ENCODE measurements at regions not wholly inside any gene's neighbourhood (a gene's known extent, or its start where the extent isn't known, plus 50 kb on each side); places are given as distances from the start of the nearest gene placed in this dataset.

DNA sequence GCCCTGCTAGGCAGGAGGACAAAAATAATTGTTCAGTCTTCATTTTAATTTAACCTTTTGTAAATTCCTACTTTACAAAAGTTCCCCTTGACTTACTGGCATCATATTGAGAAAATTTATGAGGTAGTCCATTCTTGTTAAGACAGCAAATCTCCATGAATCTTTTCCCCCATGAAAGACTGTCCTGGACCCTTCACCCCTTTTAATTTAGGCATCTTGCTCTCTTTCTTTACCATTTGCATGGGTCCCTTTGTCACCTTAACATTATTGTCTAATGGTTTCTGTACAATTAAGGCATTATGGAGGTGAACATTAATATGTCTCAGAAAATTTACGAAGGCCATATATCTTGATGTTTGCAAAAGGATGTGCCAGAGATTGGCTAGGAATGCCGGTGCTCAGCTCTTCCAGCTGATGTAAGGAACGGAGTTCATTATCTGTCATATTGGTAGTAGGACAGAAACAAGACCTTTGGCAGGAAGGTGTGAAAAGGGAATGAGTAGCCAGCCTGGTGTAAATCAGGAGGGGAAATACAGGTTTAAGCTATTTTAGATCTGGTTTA is 382.8 kb upstream of the TSHZ2 start (continued):
- TF ChIP-seq, protein P1, sequence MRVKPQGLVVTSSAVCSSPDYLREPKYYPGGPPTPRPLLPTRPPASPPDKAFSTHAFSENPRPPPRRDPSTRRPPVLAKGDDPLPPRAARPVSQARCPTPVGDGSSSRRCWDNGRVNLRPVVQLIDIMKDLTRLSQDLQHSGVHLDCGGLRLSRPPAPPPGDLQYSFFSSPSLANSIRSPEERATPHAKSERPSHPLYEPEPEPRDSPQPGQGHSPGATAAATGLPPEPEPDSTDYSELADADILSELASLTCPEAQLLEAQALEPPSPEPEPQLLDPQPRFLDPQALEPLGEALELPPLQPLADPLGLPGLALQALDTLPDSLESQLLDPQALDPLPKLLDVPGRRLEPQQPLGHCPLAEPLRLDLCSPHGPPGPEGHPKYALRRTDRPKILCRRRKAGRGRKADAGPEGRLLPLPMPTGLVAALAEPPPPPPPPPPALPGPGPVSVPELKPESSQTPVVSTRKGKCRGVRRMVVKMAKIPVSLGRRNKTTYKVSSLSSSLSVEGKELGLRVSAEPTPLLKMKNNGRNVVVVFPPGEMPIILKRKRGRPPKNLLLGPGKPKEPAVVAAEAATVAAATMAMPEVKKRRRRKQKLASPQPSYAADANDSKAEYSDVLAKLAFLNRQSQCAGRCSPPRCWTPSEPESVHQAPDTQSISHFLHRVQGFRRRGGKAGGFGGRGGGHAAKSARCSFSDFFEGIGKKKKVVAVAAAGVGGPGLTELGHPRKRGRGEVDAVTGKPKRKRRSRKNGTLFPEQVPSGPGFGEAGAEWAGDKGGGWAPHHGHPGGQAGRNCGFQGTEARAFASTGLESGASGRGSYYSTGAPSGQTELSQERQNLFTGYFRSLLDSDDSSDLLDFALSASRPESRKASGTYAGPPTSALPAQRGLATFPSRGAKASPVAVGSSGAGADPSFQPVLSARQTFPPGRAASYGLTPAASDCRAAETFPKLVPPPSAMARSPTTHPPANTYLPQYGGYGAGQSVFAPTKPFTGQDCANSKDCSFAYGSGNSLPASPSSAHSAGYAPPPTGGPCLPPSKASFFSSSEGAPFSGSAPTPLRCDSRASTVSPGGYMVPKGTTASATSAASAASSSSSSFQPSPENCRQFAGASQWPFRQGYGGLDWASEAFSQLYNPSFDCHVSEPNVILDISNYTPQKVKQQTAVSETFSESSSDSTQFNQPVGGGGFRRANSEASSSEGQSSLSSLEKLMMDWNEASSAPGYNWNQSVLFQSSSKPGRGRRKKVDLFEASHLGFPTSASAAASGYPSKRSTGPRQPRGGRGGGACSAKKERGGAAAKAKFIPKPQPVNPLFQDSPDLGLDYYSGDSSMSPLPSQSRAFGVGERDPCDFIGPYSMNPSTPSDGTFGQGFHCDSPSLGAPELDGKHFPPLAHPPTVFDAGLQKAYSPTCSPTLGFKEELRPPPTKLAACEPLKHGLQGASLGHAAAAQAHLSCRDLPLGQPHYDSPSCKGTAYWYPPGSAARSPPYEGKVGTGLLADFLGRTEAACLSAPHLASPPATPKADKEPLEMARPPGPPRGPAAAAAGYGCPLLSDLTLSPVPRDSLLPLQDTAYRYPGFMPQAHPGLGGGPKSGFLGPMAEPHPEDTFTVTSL (CRISPR knock-in tag; IDR thresholded peaks at IDR 0.05; ENCODE audit: borderline replicate concordance), result no peak
- no peak for TF ChIP-seq TSC22D2 (CRISPR knock-in tag; IDR thresholded peaks at IDR 0.05; ENCODE audit: borderline replicate concordance)
- TF ChIP-seq MAF1 (CRISPR knock-in tag; IDR thresholded peaks at IDR 0.05; ENCODE audit: borderline replicate concordance), result no peak
- no peak for TF ChIP-seq ZNF724P (CRISPR knock-in tag; IDR thresholded peaks at IDR 0.05; ENCODE audit: borderline replicate concordance)
- no peak for TF ChIP-seq ZNF501 (CRISPR knock-in tag; IDR thresholded peaks at IDR 0.05)
- TF ChIP-seq ZNF781 (CRISPR knock-in tag; IDR thresholded peaks at IDR 0.05; ENCODE audit: borderline replicate concordance, not compliant biosample characterization), result no peak
- no peak for TF ChIP-seq TOE1 (CRISPR knock-in tag; IDR thresholded peaks at IDR 0.05)

DNA sequence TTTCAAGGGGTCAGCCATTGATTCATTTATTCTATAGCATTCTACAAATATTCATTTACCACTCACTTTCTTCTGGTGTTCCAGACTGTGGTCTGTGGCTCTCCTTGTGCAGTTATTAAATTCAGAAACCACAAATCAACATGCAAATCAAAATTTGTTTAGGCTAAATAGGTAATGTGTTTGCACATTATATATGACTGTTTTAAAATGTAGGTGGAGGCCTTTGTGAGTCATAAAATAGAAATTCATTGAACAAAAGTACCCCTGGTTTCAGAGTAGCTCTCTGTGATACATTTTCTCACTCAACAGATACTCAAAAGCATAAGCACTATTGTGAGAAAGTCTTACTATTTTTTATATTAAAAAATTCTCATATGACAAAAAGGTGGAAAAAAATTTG is 385.5 kb upstream of the TSHZ2 start:
- no peaks in the 10 kb centered on the region for H3K79me2 ChIP-seq (ENCODE audit: insufficient read depth, low read length)
- FAIRE-seq (no peak), ATAC-seq (no peak), DNase-seq (ENCODE audit: low spot score) (no peak)
- ChIA-PET CTCF (ENCODE audit: low intra/inter-chr PET ratio, low total read pairs) (no interaction called here), POLR2A (no interaction called here)
- H3K9me3 ChIP-seq (ENCODE audit: low read length), result peaks cover 55% of the 10 kb centered on the region
- H4K20me1 ChIP-seq (ENCODE audit: insufficient read depth, low read length), result no peaks in the 10 kb centered on the region
- H2AFZ ChIP-seq (ENCODE audit: low read length), result no peak overlapping the region
- H3K4me3 ChIP-seq (replicated peaks in 1 of 3; ENCODE audit: insufficient read depth in 1 of 3, low read depth in 2 of 3, low read length in 3 of 3), result no peak overlapping the region
- no peaks in the 10 kb centered on the region for H3K36me3 ChIP-seq (replicated peaks in 1 of 2; ENCODE audit: control insufficient read depth in 1 of 2, insufficient read depth in 2 of 2, low read length in 2 of 2)
- TF ChIP-seq ZKSCAN8 (CRISPR knock-in tag; IDR thresholded peaks at IDR 0.05; ENCODE audit: borderline replicate concordance) (no peak), PRPF4 (IDR thresholded peaks at IDR 0.05; ENCODE audit: low read depth, low read length, poor library complexity, severe bottlenecking) (no peak), CEBPB (IDR thresholded peaks at IDR 0.05; ENCODE audit: borderline replicate concordance, low read depth, low read length) (no peak), ZC3H4 (CRISPR knock-in tag; IDR thresholded peaks at IDR 0.05; ENCODE audit: borderline replicate concordance) (no peak), PHF5A (CRISPR knock-in tag; IDR thresholded peaks at IDR 0.05; ENCODE audit: low read depth, unreplicated experiment) (no peak), SRF (IDR thresholded peaks at IDR 0.05; ENCODE audit: low read depth, low read length) (no peak), CENPX (CRISPR knock-in tag; IDR thresholded peaks at IDR 0.05) (no peak)
- in situ Hi-C loops (cut with HindIII; ENCODE audit: extremely low pct_ligation_motif_present, low pct_unique_long_range_greater_than_20kb) (no loop called here), intact Hi-C loops (cut with micrococcal nuclease; ENCODE audit: unreplicated experiment) (no loop called here)
- H3K9ac ChIP-seq (ENCODE audit: insufficient read depth, low read depth, low read length), result no peak overlapping the region
- H3K4me2 ChIP-seq (ENCODE audit: low read depth, low read length), result no peak overlapping the region
- no TSS peak for BruUV-seq (replicated peaks)
- no peaks in the 10 kb centered on the region for H3K27me3 ChIP-seq (ENCODE audit: control insufficient read depth in 1 of 2, insufficient read depth in 2 of 2, low read length in 2 of 2)
- H3K27ac ChIP-seq (ENCODE audit: extremely low read length, insufficient read depth, low read length), result no peak overlapping the region
- H3K4me1 ChIP-seq (ENCODE audit: insufficient read depth, low read length), result no peaks in the 10 kb centered on the region
